Prostate gland (tissue), 2 donors: ENCODE measurements at regions not wholly inside any gene's neighbourhood (a gene's known extent, or its start where the extent isn't known, plus 50 kb on each side); places are given as distances from the start of the nearest gene placed in this dataset.

Experiments
- POLR2A ChIP-seq: fragments of 450-650 bp; IDR thresholded peaks from one replicate; pipeline ENCODE4 v1.6.1; 2016; ENCODE audit warnings: antibody characterized with exemption, mild to moderate bottlenecking
- POLR2AphosphoS5 ChIP-seq: sonication (generic); formaldehyde crosslinking; IDR thresholded peaks from one replicate; pipeline ENCODE4 v1.6.1; 2017; ENCODE audit warnings: antibody characterized with exemption
- TF ChIP-seq, protein P1 (sequence below), 4 experiments: fragments of 200-600 bp in 2 of 4; fragments of 450-650 bp in 2 of 4; sonication (generic) in 2 of 4; IDR thresholded peaks; 1 replicate in 3 of 4; 2 replicates in 1 of 4; pipeline ENCODE4 v1.5.1; 2016 to 2019; ENCODE audit warnings: antibody characterized with exemption in 4 of 4, mild to moderate bottlenecking in 2 of 4, moderate library complexity in 2 of 4

DNA sequence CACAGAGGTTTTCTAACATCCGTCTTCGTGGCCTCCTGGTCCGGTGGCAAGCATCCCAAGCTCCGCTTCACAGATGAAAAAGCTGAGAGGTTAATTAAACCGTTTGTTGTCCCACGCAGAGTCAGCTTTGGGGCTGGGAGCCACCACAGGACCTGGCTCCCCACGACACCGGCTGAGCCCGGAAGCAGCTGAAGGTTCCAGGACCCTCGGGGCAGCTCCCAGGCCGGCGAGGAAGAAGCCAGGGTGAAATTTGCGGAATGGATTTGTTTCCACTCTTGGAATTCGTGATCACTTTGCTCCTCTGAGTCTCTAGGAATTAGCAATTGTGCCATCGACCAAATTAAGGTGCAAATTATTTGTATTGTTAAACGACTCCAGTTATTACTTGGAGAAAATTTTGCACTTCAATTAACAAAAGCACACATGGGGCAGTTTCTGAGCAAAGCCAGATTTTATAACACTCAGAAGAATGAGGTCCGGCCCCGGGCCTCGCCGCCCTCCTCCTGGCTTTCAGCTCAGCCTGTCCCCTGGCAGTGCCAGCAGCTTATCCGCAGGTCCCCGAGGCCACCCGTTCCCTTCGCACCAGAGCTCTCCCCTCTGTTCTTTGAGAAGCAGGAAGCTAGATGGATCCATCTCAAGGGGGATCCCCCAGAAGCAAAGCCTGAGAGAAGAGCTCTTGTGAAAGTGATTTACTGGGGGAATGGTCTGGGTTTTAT, 69.1 kb downstream of the SIK1 start:
- TF ChIP-seq, protein P1, sequence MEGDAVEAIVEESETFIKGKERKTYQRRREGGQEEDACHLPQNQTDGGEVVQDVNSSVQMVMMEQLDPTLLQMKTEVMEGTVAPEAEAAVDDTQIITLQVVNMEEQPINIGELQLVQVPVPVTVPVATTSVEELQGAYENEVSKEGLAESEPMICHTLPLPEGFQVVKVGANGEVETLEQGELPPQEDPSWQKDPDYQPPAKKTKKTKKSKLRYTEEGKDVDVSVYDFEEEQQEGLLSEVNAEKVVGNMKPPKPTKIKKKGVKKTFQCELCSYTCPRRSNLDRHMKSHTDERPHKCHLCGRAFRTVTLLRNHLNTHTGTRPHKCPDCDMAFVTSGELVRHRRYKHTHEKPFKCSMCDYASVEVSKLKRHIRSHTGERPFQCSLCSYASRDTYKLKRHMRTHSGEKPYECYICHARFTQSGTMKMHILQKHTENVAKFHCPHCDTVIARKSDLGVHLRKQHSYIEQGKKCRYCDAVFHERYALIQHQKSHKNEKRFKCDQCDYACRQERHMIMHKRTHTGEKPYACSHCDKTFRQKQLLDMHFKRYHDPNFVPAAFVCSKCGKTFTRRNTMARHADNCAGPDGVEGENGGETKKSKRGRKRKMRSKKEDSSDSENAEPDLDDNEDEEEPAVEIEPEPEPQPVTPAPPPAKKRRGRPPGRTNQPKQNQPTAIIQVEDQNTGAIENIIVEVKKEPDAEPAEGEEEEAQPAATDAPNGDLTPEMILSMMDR (IDR thresholded peaks at IDR 0.05), result no peak
- TF ChIP-seq POLR2A (no peak), POLR2AphosphoS5 (no peak)
